Activated CD4-positive, alpha-beta T cell treated with anti-CD3 and anti-CD28 coated beads, Interleukin-2, amount 10 ng/mL, durations not matched to agents 24 days and 14 days (primary cell): ENCODE measurements at regions not wholly inside any gene's neighbourhood (a gene's known extent, or its start where the extent isn't known, plus 50 kb on each side); places are given as distances from the start of the nearest gene placed in this dataset.

ENCODE experiments used
- DNase-seq: peaks from one replicate; pipeline ENCODE4 v3.0.0; 2022
- H3K27ac Mint-ChIP-seq: one replicate; pipeline ENCODE4 v1.8.0; 2022; ENCODE audit warnings: mild to moderate bottlenecking, mixed read lengths
- H3K27me3 Mint-ChIP-seq: one replicate; pipeline ENCODE4 v1.8.0; 2022; ENCODE audit warnings: mixed read lengths
- H3K36me3 Mint-ChIP-seq: one replicate; pipeline ENCODE4 v1.8.0; 2022; ENCODE audit warnings: low read depth, mild to moderate bottlenecking, mixed read lengths
- H3K4me1 Mint-ChIP-seq: one replicate; pipeline ENCODE4 v1.8.0; 2021; ENCODE audit warnings: mixed read lengths
- H3K4me3 Mint-ChIP-seq: one replicate; pipeline ENCODE4 v1.8.0; 2022; ENCODE audit warnings: mild to moderate bottlenecking, moderate library complexity, mixed read lengths
- H3K9me3 Mint-ChIP-seq: one replicate; pipeline ENCODE4 v1.8.0; 2021; ENCODE audit warnings: mixed read lengths
- intact Hi-C: fragments of 100-400 bp; cut with micrococcal nuclease; formaldehyde crosslinking; loops from one replicate; pipeline ENCODE4 v1.15.1; 2023

- Mint-ChIP-seq H3K9me3 (peaks cover 5% of the 10 kb centered on the region), H3K4me3 (no peak overlapping the region), H3K36me3 (no peaks in the 10 kb centered on the region), H3K4me1 (no peaks in the 10 kb centered on the region), H3K27ac (no peak overlapping the region), H3K27me3 (no peaks in the 10 kb centered on the region)
- intact Hi-C loops, result no loop called here
- DNase-seq, result peak; percentile 25
Measured at GRCh38 chr4:187060551-187060950, 336.9 kb upstream of the FAT1 start.

DNA sequence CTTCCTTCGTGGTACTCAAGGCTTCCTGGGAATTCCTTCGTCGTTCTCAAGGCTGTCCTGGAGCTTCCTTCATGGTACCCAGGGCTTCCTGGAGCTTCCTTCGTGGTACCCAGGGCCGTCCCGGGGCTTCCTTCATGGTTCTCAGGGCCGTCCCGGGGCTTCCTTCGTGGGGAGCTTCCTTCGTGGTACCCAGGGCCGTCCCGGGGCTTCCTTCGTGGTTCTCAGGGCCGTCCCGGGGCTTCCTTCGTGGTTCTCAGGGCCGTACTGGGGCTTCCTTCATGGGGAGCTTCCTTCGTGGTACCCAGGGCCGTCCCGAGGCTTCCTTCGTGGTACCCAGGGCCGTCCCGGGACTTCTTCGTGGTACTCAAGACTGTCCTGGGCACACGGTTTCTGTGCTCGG, 339.6 kb upstream of the FAT1 start:
- H3K27me3 Mint-ChIP-seq, result no peaks in the 10 kb centered on the region
- no peak overlapping the region for H3K4me3 Mint-ChIP-seq
- no peak for DNase-seq
- peaks cover 5% of the 10 kb centered on the region for H3K9me3 Mint-ChIP-seq
- no peaks in the 10 kb centered on the region for H3K36me3 Mint-ChIP-seq
- no peak overlapping the region for H3K27ac Mint-ChIP-seq
- H3K4me1 Mint-ChIP-seq, result no peaks in the 10 kb centered on the region
- intact Hi-C loops, result no loop called here

GRCh38 chr4:187064033-187064432, 340.4 kb upstream of the FAT1 start:
- Mint-ChIP-seq H3K27me3 (no peaks in the 10 kb centered on the region), H3K4me3 (no peak overlapping the region), H3K27ac (no peak overlapping the region), H3K36me3 (no peaks in the 10 kb centered on the region), H3K4me1 (no peaks in the 10 kb centered on the region), H3K9me3 (peaks cover 8% of the 10 kb centered on the region)
- intact Hi-C loops, result no loop called here
- DNase-seq, result no peak

- Mint-ChIP-seq H3K4me1 (no peaks in the 10 kb centered on the region), H3K27ac (no peak overlapping the region), H3K36me3 (no peaks in the 10 kb centered on the region), H3K27me3 (no peaks in the 10 kb centered on the region), H3K4me3 (no peak overlapping the region), H3K9me3 (peaks cover 12% of the 10 kb centered on the region)
- DNase-seq, result no peak
- intact Hi-C loops, result no loop called here
Measured at GRCh38 chr4:187065396-187065795, 341.7 kb upstream of the FAT1 start.

DNA sequence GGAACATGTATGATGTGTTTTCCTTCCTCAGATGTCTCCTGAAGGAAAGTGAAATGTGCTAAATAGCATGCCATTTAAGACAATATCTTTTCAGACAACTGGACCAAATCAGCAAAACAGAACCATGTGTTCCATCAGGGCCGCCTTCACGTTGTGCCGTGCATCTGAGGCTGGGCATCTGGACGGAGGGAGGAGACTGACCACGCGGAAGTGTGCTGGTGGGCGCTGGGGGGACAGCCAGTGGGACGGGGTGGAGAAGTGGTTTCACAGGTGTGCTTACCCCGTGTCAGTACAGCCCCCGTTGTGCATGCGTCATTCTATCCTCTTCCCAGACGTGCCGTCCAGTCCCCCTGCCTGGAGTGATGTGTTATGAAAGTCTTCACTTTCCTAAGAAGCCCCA, 342.1 kb upstream of the FAT1 start:
- H3K27ac Mint-ChIP-seq, result no peak overlapping the region
- intact Hi-C loops, result no loop called here
- H3K27me3 Mint-ChIP-seq, result no peaks in the 10 kb centered on the region
- no peaks in the 10 kb centered on the region for H3K4me1 Mint-ChIP-seq
- H3K36me3 Mint-ChIP-seq, result no peaks in the 10 kb centered on the region
- H3K4me3 Mint-ChIP-seq, result no peak overlapping the region
- no peak for DNase-seq
- H3K9me3 Mint-ChIP-seq, result peaks cover 11% of the 10 kb centered on the region

GRCh38 chr4:187069398-187069797, 345.7 kb upstream of the FAT1 start:
- Mint-ChIP-seq H3K36me3 (no peaks in the 10 kb centered on the region), H3K27me3 (no peaks in the 10 kb centered on the region), H3K4me3 (no peak overlapping the region), H3K27ac (no peak overlapping the region), H3K9me3 (peaks cover 7% of the 10 kb centered on the region), H3K4me1 (no peaks in the 10 kb centered on the region)
- no peak for DNase-seq
- intact Hi-C loops, result no loop called here

DNA sequence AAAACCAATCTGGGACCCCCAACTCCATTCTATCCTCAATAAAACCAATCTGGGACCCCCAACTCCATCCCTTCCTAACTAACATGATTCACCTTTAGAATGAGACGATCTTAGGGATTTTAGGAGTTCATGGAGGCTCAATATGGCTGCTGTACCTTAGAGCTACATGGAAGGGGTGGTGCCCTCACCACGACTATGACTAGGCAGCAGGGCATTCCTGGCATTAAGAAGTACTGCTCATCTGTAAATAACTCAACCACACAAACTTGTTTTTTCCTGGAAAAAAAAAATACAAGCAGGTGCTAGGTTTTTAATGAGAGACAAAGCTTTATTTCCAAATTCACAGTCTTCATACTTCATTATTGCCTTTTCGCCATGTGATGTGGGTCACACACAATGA, 346.5 kb upstream of the FAT1 start:
- H3K27ac Mint-ChIP-seq, result no peak overlapping the region
- peaks cover 7% of the 10 kb centered on the region for H3K9me3 Mint-ChIP-seq
- H3K36me3 Mint-ChIP-seq, result no peaks in the 10 kb centered on the region
- intact Hi-C loops, result no loop called here
- no peaks in the 10 kb centered on the region for H3K4me1 Mint-ChIP-seq
- no peak overlapping the region for H3K4me3 Mint-ChIP-seq
- no peak for DNase-seq
- no peaks in the 10 kb centered on the region for H3K27me3 Mint-ChIP-seq

DNA sequence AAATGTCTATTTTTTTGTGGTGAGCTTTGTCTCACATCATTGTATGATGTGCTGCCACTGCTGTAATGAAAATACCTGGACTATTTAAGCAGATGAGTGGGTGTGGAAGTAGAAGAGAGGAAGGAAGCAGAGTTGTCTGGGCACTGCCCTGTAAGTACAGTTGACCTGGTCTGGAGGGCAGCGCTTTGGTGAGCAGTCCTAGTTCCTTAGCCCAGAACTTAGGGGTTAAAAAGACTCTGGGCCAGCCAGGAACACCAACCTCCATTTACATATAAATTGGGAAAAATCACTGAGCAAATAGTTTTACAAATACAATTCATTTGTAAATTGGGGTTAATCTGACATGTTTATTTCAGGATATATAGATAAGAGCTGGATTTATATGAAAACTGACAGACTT, 347.1 kb upstream of the FAT1 start:
- no peak for DNase-seq

DNA sequence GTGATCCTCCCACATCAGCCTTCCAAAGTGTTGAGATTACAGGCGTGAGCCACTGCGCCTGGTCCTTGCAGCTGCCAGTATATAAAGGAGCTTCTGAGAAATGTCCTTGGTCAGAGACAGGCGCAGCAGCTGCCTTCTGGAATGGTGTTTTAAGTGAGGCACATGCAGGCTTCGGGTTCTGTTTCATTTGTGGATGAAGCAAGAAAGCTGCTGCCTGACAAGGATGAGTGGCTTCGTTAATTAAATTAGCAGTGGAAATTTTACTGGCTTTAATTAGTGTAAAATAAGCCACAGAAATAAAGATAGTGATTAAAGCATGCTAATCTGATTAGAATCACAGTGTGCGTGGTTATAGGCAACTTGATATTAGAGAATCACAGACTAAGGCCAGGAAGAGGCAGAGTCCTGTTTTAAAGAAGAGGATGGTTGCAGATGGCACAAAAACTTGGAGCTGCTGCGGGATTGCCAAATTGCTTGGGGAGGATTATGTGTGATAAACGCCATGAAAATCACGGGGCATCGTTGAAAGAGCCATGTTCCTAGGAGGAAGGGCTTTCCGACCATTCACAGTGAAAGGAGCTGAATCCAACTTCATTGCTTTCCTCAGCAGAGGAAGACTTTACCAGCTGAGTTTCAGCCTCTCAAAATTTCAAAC, 348.4 kb upstream of the FAT1 start:
- no peaks in the 10 kb centered on the region for H3K4me1 Mint-ChIP-seq
- no peak overlapping the region for H3K27ac Mint-ChIP-seq
- H3K36me3 Mint-ChIP-seq, result no peaks in the 10 kb centered on the region
- DNase-seq, result no peak
- H3K9me3 Mint-ChIP-seq, result peaks cover 12% of the 10 kb centered on the region
- H3K4me3 Mint-ChIP-seq, result no peak overlapping the region
- H3K27me3 Mint-ChIP-seq, result no peaks in the 10 kb centered on the region
- intact Hi-C loops, result no loop called here

More for the DNA sequence above, 347.1 kb upstream of the FAT1 start:
- H3K36me3 Mint-ChIP-seq, result no peaks in the 10 kb centered on the region
- H3K4me1 Mint-ChIP-seq, result no peaks in the 10 kb centered on the region
- intact Hi-C loops, result no loop called here
- H3K4me3 Mint-ChIP-seq, result no peak overlapping the region
- no peak overlapping the region for H3K27ac Mint-ChIP-seq
- peaks cover 12% of the 10 kb centered on the region for H3K9me3 Mint-ChIP-seq
- no peaks in the 10 kb centered on the region for H3K27me3 Mint-ChIP-seq

DNA sequence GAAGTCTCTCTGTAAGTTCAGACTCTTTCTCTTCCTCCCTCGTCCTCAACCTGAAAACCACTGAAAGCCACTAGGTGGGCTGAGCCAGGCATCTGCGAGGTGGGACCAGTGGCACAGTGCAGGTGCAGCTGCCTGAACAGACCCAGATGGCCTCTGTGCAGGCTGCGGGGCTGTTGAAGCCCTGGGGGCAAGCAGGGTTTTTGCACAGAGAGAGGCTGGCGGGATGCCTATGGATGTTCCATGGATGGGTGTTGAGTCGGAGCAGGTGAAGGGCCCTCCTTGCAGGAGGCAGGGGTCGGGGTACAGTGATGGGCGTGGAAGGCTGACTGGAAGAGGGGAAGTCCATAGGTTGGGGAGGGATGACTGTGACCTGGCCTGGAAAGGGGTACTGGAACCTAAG, 350.2 kb upstream of the FAT1 start:
- peaks cover 11% of the 10 kb centered on the region for H3K9me3 Mint-ChIP-seq
- H3K27ac Mint-ChIP-seq, result no peak overlapping the region
- H3K4me1 Mint-ChIP-seq, result no peaks in the 10 kb centered on the region
- no peak for DNase-seq
- no peaks in the 10 kb centered on the region for H3K36me3 Mint-ChIP-seq
- intact Hi-C loops, result no loop called here
- no peaks in the 10 kb centered on the region for H3K27me3 Mint-ChIP-seq
- H3K4me3 Mint-ChIP-seq, result no peak overlapping the region

DNA sequence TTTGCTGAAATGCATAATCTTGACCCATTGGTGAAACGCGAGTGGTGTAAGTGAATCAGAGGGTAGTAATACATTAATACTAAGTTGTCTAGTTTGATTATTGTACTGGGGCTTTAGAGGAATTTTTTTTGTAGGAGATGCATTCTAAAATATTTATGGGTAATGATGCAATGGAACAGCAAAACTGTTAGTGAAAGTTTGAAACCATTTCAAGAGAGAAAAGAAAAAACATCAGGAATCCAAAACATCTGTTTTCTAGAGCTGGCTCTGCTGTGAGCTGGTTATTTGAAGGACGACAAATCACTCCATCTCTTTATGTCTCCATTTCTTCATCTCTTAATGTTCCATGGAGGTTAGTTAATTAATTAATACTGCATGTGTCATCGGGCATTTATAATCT, 351.9 kb upstream of the FAT1 start:
- Mint-ChIP-seq H3K9me3 (peaks cover 4% of the 10 kb centered on the region), H3K4me3 (no peak overlapping the region), H3K27ac (no peak overlapping the region), H3K4me1 (no peaks in the 10 kb centered on the region), H3K27me3 (no peaks in the 10 kb centered on the region), H3K36me3 (no peaks in the 10 kb centered on the region)
- no peak for DNase-seq
- intact Hi-C loops, result no loop called here

- H3K4me1 Mint-ChIP-seq, result no peaks in the 10 kb centered on the region
- no peak overlapping the region for H3K27ac Mint-ChIP-seq
- intact Hi-C loops, result no loop called here
- H3K4me3 Mint-ChIP-seq, result no peak overlapping the region
- DNase-seq, result no peak
- H3K9me3 Mint-ChIP-seq, result peaks cover 4% of the 10 kb centered on the region
- no peaks in the 10 kb centered on the region for H3K27me3 Mint-ChIP-seq
- no peaks in the 10 kb centered on the region for H3K36me3 Mint-ChIP-seq
Measured at GRCh38 chr4:187077744-187078401, 354.2 kb upstream of the FAT1 start.

GRCh38 chr4:187084701-187085100, 361.0 kb upstream of the FAT1 start:
- no peaks in the 10 kb centered on the region for H3K36me3 Mint-ChIP-seq

DNA sequence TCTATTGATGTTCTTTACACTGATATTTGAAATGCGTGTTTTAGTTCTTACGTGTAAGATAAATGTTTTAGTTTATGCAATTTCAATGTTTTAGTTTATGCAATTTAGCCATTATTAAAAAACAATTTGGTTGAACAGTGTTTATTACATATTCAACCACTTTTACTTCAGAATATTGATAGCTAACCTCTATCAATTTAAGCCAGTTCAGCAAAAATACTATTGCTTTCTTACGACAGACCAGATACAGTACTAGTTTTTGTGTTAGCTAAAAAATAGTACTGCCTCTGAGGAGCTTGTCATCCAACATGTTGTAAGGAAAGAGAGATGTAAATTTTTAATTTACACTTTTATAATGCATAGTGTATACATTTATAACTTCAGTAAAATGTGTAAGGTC, 361.7 kb upstream of the FAT1 start:
- H3K27ac Mint-ChIP-seq, result no peak overlapping the region
- no peaks in the 10 kb centered on the region for H3K9me3 Mint-ChIP-seq
- H3K4me3 Mint-ChIP-seq, result no peak overlapping the region
- no peaks in the 10 kb centered on the region for H3K4me1 Mint-ChIP-seq
- intact Hi-C loops, result no loop called here
- DNase-seq, result no peak
- H3K27me3 Mint-ChIP-seq, result no peaks in the 10 kb centered on the region
- H3K36me3 Mint-ChIP-seq, result no peaks in the 10 kb centered on the region

More at GRCh38 chr4:187084701-187085100, 361.0 kb upstream of the FAT1 start:
- DNase-seq, result no peak
- H3K4me1 Mint-ChIP-seq, result no peaks in the 10 kb centered on the region
- H3K9me3 Mint-ChIP-seq, result no peaks in the 10 kb centered on the region
- no peaks in the 10 kb centered on the region for H3K27me3 Mint-ChIP-seq
- no peak overlapping the region for H3K4me3 Mint-ChIP-seq
- intact Hi-C loops, result no loop called here
- no peak overlapping the region for H3K27ac Mint-ChIP-seq

DNA sequence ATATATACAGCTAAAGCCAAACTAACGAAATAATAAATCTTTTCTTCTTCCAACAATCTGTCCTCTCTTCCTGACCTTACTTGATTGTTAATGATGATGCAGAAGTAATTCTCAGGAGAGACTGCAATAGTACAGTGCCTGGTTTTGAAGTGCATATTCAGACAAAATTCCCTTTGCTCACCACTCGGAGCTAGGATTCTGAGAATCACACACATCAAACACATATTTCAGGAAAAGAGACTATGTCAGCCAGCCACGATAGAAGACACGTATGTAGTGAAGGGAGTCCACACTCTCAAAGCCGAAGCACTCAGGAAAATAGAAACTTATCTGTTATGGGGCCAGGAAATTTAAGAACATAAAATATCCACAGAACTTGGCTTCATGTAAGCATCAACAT, 362.5 kb upstream of the FAT1 start:
- intact Hi-C loops, result no loop called here
- Mint-ChIP-seq H3K4me3 (no peak overlapping the region), H3K4me1 (no peaks in the 10 kb centered on the region), H3K27ac (no peak overlapping the region), H3K27me3 (no peaks in the 10 kb centered on the region), H3K9me3 (no peaks in the 10 kb centered on the region), H3K36me3 (no peaks in the 10 kb centered on the region)
- DNase-seq, result no peak
